SK-N-SH treated with all-trans-retinoic acid at 6 μM for 48 hours (cell line): ENCODE measurements at regions not wholly inside any gene's neighbourhood (a gene's known extent, or its start where the extent isn't known, plus 50 kb on each side); places are given as distances from the start of the nearest gene placed in this dataset.

Experiments used
- ATAC-seq: fragments of 200-7000 bp; cut with Tn5 transposase; 3 replicates; pipeline ENCODE4 v1.9.1; 2020; ENCODE audit warnings: mild to moderate bottlenecking, moderate library complexity
- ARNTL ChIP-seq: fragments of 450-650 bp; formaldehyde crosslinking; IDR thresholded peaks from 2 replicates; pipeline ENCODE4 v1.5.0; 2020; ENCODE audit warnings: low read depth, mild to moderate bottlenecking, moderate library complexity, borderline replicate concordance
- BACH2 ChIP-seq: fragments of 250-450 bp; sonication (Bioruptor Pico); IDR thresholded peaks from 2 replicates; pipeline ENCODE4 v1.9.0; 2021; ENCODE audit warnings: mild to moderate bottlenecking, borderline replicate concordance
- CSDC2 ChIP-seq: fragments of 250-450 bp; sonication (Bioruptor Pico); IDR thresholded peaks from 2 replicates; pipeline ENCODE4 v1.5.0; 2020; ENCODE audit warnings: mild to moderate bottlenecking, moderate library complexity
- GLIS3 ChIP-seq: fragments of 250-450 bp; sonication (Bioruptor Pico); IDR thresholded peaks from 2 replicates; pipeline ENCODE4 v1.5.0; 2020; ENCODE audit warnings: mild to moderate bottlenecking, moderate library complexity
- ISL1 ChIP-seq: fragments of 250-450 bp; sonication (Bioruptor Pico); IDR thresholded peaks from 2 replicates; pipeline ENCODE4 v2.1.2; 2022; ENCODE audit warnings: mild to moderate bottlenecking, moderate library complexity
- OSR1 ChIP-seq: fragments of 250-450 bp; sonication (Bioruptor Pico); IDR thresholded peaks from 2 replicates; pipeline ENCODE4 v1.8.0; 2022; ENCODE audit warnings: moderate library complexity, mild to moderate bottlenecking, inconsistent platforms
- PPARA ChIP-seq: fragments of 250-450 bp; sonication (Bioruptor Pico); IDR thresholded peaks from 2 replicates; pipeline ENCODE4 v1.5.0; 2020; ENCODE audit warnings: mild to moderate bottlenecking, borderline replicate concordance
- RARB ChIP-seq: fragments of 250-450 bp; sonication (Bioruptor Pico); IDR thresholded peaks from 2 replicates; pipeline ENCODE4 v1.8.0; 2021; ENCODE audit warnings: mild to moderate bottlenecking, moderate library complexity
- SNAI2 ChIP-seq: fragments of 250-450 bp; sonication (Bioruptor Pico); IDR thresholded peaks from 2 replicates; pipeline ENCODE4 v1.5.0; 2020; ENCODE audit warnings: mild to moderate bottlenecking, moderate library complexity
- TCF4 ChIP-seq: fragments of 250-450 bp; sonication (Bioruptor Pico); IDR thresholded peaks from 2 replicates; pipeline ENCODE4 v1.8.0; 2021; ENCODE audit warnings: mild to moderate bottlenecking, moderate library complexity, borderline replicate concordance
- TOX ChIP-seq: fragments of 250-450 bp; sonication (Bioruptor Pico); IDR thresholded peaks from 2 replicates; pipeline ENCODE4 v1.8.0; 2021; ENCODE audit warnings: mild to moderate bottlenecking, moderate library complexity, borderline replicate concordance
- ZC3H10 ChIP-seq: fragments of 250-450 bp; sonication (Bioruptor Pico); IDR thresholded peaks from 2 replicates; pipeline ENCODE4 v1.5.1; 2021; ENCODE audit warnings: mild to moderate bottlenecking, moderate library complexity
- ZFP3 ChIP-seq: fragments of 250-450 bp; sonication (Bioruptor Pico); IDR thresholded peaks from 2 replicates; pipeline ENCODE4 v1.5.0; 2020; ENCODE audit warnings: mild to moderate bottlenecking, moderate library complexity
- ZFP30 ChIP-seq: fragments of 450-650 bp; formaldehyde crosslinking; IDR thresholded peaks from 2 replicates; pipeline ENCODE4 v1.5.0; 2022; ENCODE audit warnings: mild to moderate bottlenecking, moderate library complexity
- ZNF565 ChIP-seq: fragments of 450-650 bp; formaldehyde crosslinking; conservative IDR thresholded peaks from 2 replicates; pipeline ENCODE4 v1.5.0; 2020; ENCODE audit warnings: low read depth, mild to moderate bottlenecking, moderate library complexity
- ZNF70 ChIP-seq: fragments of 450-650 bp; formaldehyde crosslinking; IDR thresholded peaks from 2 replicates; pipeline ENCODE4 v1.5.0; 2020; ENCODE audit warnings: mild to moderate bottlenecking, moderate library complexity
- ZNF8 ChIP-seq: fragments of 450-650 bp; formaldehyde crosslinking; IDR thresholded peaks from 2 replicates; pipeline ENCODE4 v1.5.0; 2020; ENCODE audit warnings: mild to moderate bottlenecking, moderate library complexity
- TF ChIP-seq, protein P1 (sequence below): fragments of 250-450 bp; sonication (Bioruptor Pico); IDR thresholded peaks from 2 replicates; pipeline ENCODE4 v1.5.1; 2020; ENCODE audit warnings: low read depth, mild to moderate bottlenecking, moderate library complexity
- TF ChIP-seq, protein P2 (sequence below): fragments of 250-450 bp; sonication (Bioruptor Pico); IDR thresholded peaks from 2 replicates; pipeline ENCODE4 v1.8.0; 2020; ENCODE audit warnings: mild to moderate bottlenecking, moderate library complexity, borderline replicate concordance
- TF ChIP-seq, protein P3 (sequence below): fragments of 250-450 bp; sonication (Bioruptor Pico); IDR thresholded peaks from 2 replicates; pipeline ENCODE4 v1.5.0; 2020; ENCODE audit warnings: mild to moderate bottlenecking, moderate library complexity
- TF ChIP-seq, protein P4 (sequence below): fragments of 250-450 bp; sonication (Bioruptor Pico); IDR thresholded peaks from 2 replicates; pipeline ENCODE4 v1.5.1; 2021; ENCODE audit warnings: mild to moderate bottlenecking, moderate library complexity
- TF ChIP-seq, protein P5 (sequence below): fragments of 250-450 bp; sonication (Bioruptor Pico); IDR thresholded peaks from 2 replicates; pipeline ENCODE4 v1.8.0; 2021; ENCODE audit warnings: low read depth, mild to moderate bottlenecking, moderate library complexity, borderline replicate concordance

DNA sequence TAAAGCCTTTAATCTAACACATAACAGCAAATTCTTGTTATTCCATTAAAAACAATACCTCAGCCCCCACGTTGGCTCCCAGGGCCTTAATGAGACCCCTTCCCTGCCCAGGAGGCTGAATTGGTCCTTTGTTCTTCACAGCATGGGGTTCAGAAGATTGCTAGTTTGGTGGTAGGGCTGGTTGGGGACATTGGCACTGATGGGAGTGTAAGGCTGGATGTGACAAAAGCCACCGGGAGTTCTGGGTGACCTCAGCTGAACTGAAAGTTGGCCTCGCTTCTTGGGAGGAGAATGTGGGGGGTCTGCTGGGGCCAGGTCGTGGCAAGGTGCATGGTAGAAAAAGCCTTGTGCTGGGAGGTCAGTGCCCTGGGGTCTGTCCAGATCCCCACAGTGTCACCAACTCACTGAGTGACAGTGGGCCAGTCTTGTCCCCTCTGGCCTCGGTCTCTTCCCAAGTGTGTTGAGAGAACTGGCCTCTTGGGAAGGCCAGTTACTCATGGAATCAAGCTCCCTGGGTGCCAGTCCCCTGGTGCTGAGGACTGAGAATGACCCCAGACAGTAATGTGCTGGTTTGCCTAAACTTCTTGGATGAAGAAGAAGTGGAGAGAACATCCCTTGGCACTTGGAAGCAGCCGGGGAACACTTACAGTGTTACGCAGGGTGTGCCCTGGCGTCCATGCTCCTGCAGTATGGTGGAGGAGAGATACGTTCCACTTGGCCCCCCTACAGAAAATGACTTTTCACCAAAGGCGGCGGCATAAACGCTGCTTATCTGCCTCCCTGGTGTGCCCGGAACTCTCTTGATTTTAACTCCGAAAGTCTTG, 283.7 kb upstream of the RTL1 start:
- TF ChIP-seq TCF4 (CRISPR knock-in tag): no peak
- TF ChIP-seq SNAI2 (CRISPR knock-in tag): no peak
- no peak for TF ChIP-seq OSR1 (CRISPR knock-in tag)
- no peak for TF ChIP-seq RARB (CRISPR knock-in tag)
- no peak for TF ChIP-seq PPARA (CRISPR knock-in tag)
- no peak for TF ChIP-seq BACH2 (CRISPR knock-in tag)
- no peak for TF ChIP-seq ZFP3 (CRISPR knock-in tag)
- TF ChIP-seq ZNF70: no peak
- no peak for TF ChIP-seq GLIS3 (CRISPR knock-in tag)
- TF ChIP-seq, protein P1, sequence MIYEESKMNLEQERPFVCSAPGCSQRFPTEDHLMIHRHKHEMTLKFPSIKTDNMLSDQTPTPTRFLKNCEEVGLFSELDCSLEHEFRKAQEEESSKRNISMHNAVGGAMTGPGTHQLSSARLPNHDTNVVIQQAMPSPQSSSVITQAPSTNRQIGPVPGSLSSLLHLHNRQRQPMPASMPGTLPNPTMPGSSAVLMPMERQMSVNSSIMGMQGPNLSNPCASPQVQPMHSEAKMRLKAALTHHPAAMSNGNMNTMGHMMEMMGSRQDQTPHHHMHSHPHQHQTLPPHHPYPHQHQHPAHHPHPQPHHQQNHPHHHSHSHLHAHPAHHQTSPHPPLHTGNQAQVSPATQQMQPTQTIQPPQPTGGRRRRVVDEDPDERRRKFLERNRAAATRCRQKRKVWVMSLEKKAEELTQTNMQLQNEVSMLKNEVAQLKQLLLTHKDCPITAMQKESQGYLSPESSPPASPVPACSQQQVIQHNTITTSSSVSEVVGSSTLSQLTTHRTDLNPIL: no peak
- TF ChIP-seq ARNTL: no peak
- no peak for TF ChIP-seq ZNF8 (CRISPR knock-in tag)
- TF ChIP-seq ISL1 (CRISPR knock-in tag): no peak
- TF ChIP-seq, protein P2, sequence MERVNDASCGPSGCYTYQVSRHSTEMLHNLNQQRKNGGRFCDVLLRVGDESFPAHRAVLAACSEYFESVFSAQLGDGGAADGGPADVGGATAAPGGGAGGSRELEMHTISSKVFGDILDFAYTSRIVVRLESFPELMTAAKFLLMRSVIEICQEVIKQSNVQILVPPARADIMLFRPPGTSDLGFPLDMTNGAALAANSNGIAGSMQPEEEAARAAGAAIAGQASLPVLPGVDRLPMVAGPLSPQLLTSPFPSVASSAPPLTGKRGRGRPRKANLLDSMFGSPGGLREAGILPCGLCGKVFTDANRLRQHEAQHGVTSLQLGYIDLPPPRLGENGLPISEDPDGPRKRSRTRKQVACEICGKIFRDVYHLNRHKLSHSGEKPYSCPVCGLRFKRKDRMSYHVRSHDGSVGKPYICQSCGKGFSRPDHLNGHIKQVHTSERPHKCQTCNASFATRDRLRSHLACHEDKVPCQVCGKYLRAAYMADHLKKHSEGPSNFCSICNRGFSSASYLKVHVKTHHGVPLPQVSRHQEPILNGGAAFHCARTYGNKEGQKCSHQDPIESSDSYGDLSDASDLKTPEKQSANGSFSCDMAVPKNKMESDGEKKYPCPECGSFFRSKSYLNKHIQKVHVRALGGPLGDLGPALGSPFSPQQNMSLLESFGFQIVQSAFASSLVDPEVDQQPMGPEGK (CRISPR knock-in tag): no peak
- TF ChIP-seq, all 23 proteins: peak for 0

DNA sequence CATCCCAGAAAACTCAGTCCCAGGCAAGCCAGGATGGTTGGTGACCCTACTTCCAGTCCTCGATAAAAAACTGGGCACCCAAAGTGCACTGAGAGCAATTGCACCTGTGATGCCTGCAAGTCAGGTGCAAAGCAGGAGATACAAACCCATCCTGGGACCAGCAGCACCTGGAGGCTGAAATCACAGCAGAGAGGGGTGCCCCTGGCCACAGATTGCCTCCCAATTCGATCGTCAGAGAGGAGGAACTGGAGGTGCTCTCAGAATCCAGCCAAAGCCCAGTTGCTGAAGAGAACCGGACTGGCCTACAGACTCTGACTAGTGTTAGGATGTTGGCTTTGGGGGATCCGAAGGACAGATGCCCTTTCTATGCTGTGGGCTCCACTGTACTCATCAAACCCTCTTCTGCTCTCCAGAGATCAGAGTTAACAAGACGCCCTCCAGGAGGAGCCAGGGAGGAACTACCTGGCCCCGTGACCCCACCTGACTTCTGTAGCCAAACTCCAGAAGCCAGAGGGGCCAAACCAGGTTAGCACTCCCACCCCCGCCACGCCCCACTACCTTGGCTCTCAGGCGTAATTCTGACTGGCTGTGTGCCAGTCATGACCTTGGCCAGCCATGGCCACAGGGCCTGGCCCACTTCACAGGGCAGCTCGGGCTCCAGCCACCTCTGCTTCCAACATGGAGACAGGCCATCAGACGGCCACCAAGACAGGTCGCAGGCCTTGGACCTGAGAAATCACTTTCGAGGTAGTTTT, 284.5 kb upstream of the RTL1 start:
- TF ChIP-seq CSDC2 (CRISPR knock-in tag) (no peak), ZNF8 (CRISPR knock-in tag) (no peak), TOX (CRISPR knock-in tag) (no peak)
- TF ChIP-seq, protein P1: no peak
- TF ChIP-seq, protein P2 (CRISPR knock-in tag): no peak

More for the DNA sequence above, 283.7 kb upstream of the RTL1 start:
- ATAC-seq: no peak

DNA sequence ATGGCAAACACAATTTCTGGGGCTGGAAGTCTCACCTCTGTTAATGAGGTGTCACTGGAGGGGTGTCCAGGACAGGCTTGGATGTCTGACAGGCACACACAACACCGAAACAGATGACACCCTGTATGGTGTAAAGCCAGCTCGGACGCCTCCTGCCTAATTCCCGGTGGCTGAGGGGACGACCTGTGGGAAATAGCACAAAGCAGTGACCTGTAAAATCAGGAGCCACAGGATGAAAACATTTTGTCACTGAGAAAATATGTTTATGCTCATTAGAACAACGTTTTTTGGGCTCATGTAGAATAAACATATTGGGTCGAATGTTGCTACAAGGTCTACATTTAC, 285.0 kb upstream of the RTL1 start:
- TF ChIP-seq ZFP30 (CRISPR knock-in tag): no peak
- no peak for ATAC-seq

More for the DNA sequence above, 284.5 kb upstream of the RTL1 start:
- no peak for ATAC-seq

DNA sequence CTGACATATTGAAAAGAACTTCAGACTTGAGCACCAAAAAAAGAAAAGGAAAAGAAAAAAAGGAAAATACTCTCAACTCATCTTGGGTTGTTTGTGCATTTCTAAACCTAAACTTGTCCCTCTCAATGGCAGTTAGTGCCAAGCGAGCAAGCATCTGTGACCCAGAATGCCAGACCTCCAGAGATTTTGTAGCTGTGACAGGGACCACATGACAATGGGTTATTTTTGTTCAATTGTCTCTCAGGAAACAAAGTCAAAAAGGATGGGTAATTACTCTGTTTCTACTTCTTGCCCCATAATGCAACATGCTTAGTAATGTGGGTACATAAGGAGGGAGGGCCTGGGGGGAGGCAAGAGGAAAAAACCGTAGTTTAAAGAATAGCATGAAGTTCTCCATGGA, 285.7 kb upstream of the RTL1 start:
- no peak for ATAC-seq
- TF ChIP-seq ZNF565 (CRISPR knock-in tag) (no peak), PPARA (CRISPR knock-in tag) (no peak), ZNF70 (no peak), GLIS3 (CRISPR knock-in tag) (no peak), CSDC2 (CRISPR knock-in tag) (no peak), ZNF8 (CRISPR knock-in tag) (no peak), TOX (CRISPR knock-in tag) (no peak), ARNTL (no peak), ZC3H10 (CRISPR knock-in tag) (no peak)
- TF ChIP-seq, protein P3, sequence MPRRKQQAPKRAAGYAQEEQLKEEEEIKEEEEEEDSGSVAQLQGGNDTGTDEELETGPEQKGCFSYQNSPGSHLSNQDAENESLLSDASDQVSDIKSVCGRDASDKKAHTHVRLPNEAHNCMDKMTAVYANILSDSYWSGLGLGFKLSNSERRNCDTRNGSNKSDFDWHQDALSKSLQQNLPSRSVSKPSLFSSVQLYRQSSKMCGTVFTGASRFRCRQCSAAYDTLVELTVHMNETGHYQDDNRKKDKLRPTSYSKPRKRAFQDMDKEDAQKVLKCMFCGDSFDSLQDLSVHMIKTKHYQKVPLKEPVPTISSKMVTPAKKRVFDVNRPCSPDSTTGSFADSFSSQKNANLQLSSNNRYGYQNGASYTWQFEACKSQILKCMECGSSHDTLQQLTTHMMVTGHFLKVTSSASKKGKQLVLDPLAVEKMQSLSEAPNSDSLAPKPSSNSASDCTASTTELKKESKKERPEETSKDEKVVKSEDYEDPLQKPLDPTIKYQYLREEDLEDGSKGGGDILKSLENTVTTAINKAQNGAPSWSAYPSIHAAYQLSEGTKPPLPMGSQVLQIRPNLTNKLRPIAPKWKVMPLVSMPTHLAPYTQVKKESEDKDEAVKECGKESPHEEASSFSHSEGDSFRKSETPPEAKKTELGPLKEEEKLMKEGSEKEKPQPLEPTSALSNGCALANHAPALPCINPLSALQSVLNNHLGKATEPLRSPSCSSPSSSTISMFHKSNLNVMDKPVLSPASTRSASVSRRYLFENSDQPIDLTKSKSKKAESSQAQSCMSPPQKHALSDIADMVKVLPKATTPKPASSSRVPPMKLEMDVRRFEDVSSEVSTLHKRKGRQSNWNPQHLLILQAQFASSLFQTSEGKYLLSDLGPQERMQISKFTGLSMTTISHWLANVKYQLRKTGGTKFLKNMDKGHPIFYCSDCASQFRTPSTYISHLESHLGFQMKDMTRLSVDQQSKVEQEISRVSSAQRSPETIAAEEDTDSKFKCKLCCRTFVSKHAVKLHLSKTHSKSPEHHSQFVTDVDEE (CRISPR knock-in tag): no peak
- TF ChIP-seq, protein P4, sequence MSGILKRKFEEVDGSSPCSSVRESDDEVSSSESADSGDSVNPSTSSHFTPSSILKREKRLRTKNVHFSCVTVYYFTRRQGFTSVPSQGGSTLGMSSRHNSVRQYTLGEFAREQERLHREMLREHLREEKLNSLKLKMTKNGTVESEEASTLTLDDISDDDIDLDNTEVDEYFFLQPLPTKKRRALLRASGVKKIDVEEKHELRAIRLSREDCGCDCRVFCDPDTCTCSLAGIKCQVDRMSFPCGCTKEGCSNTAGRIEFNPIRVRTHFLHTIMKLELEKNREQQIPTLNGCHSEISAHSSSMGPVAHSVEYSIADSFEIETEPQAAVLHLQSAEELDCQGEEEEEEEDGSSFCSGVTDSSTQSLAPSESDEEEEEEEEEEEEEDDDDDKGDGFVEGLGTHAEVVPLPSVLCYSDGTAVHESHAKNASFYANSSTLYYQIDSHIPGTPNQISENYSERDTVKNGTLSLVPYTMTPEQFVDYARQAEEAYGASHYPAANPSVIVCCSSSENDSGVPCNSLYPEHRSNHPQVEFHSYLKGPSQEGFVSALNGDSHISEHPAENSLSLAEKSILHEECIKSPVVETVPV (CRISPR knock-in tag): no peak
- TF ChIP-seq, protein P5, sequence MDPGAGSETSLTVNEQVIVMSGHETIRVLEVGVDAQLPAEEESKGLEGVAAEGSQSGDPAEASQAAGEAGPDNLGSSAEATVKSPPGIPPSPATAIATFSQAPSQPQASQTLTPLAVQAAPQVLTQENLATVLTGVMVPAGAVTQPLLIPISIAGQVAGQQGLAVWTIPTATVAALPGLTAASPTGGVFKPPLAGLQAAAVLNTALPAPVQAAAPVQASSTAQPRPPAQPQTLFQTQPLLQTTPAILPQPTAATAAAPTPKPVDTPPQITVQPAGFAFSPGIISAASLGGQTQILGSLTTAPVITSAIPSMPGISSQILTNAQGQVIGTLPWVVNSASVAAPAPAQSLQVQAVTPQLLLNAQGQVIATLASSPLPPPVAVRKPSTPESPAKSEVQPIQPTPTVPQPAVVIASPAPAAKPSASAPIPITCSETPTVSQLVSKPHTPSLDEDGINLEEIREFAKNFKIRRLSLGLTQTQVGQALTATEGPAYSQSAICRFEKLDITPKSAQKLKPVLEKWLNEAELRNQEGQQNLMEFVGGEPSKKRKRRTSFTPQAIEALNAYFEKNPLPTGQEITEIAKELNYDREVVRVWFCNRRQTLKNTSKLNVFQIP (CRISPR knock-in tag): no peak
